Small intestine (tissue), 7 donors: ENCODE measurements at regions not wholly inside any gene's neighbourhood (a gene's known extent, or its start where the extent isn't known, plus 50 kb on each side); places are given as distances from the start of the nearest gene placed in this dataset.

Experiments used
- DNase-seq, 2 donors: peaks; one replicate each; pipeline versions ENCODE4 v3.0.0 to v3.0.0-alpha.2; 2013
- FAIRE-seq: peaks from 2 replicates; lab custom pipeline; 2012; peaks lifted over from hg19 to GRCh38; lab: Jason Lieb, UNC
- H3K27ac ChIP-seq, 3 donors: one replicate each; pipeline ENCODE4 v1.5.1; 2013; ENCODE audit warnings: low read length in 2 of 3, mild to moderate bottlenecking in 2 of 3, control low read depth in 1 of 3, inconsistent platforms in 1 of 3, low read depth in 1 of 3, moderate library complexity in 1 of 3
- H3K27me3 ChIP-seq, 3 donors: one replicate each; pipeline ENCODE4 v1.6.1; 2013; ENCODE audit warnings: low read length in 3 of 3, inconsistent platforms in 1 of 3; ENCODE audit not compliant: control insufficient read depth in 3 of 3, insufficient read depth in 3 of 3
- H3K36me3 ChIP-seq, 3 donors: one replicate each; pipeline ENCODE4 v1.6.1; 2013; ENCODE audit warnings: low read length in 3 of 3, inconsistent platforms in 1 of 3, low read depth in 1 of 3, mild to moderate bottlenecking in 1 of 3, moderate library complexity in 1 of 3; ENCODE audit not compliant: control insufficient read depth in 3 of 3, insufficient read depth in 2 of 3
- H3K4me1 ChIP-seq, 3 donors: one replicate each; pipeline ENCODE4 v1.6.1; 2013; ENCODE audit warnings: low read length in 2 of 3, inconsistent platforms in 1 of 3, low read depth in 1 of 3, mild to moderate bottlenecking in 1 of 3, moderate library complexity in 1 of 3; ENCODE audit not compliant: control insufficient read depth in 3 of 3, insufficient read depth in 2 of 3
- H3K4me3 ChIP-seq, 3 donors: one replicate each; pipeline ENCODE4 v1.5.1; 2013; ENCODE audit warnings: low read length in 3 of 3, control low read depth in 1 of 3, inconsistent platforms in 1 of 3, low read depth in 1 of 3, mild to moderate bottlenecking in 1 of 3, moderate library complexity in 1 of 3
- H3K9me3 ChIP-seq, 2 donors: one replicate each; pipeline ENCODE4 v1.6.1; 2013; ENCODE audit warnings: low read depth in 1 of 2, low read length in 1 of 2; ENCODE audit not compliant: control insufficient read depth in 2 of 2, insufficient read depth in 1 of 2
- WGBS, 3 donors: extraction: QIAGEN DNeasy Blood & Tissue Kit; methylation state at CpG; one replicate each; pipeline ENCODE4 v1.1.7; 2013; 5-methylcytosine and 5-hydroxymethylcytosine counted together
- donor health status: healthy with polysubstance abuse.
- donor health status: control.
- donor health status: control.
- donor health status: Bipolar disorder and iron deficiency.
- donor health status: healthy.

DNA sequence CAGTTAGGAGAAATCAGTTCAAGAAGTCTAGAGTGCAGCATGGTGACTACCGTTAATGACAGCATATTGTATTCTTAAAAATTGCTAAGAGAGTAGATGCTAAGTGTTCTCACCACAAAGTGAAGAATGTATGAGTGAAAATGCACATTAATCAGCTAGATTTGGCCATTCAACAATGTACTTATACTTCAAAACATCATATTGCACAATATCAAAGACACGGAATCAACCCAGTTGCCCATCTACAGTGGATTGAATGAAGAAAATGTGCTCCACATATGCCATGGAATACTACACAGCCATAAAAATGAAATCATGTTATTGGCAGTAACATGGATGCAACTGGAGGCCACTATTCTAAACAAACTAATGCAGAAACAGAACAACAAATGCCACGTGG is 119.9 kb upstream of the NDN start:
- no peaks in the 10 kb centered on the region for H3K36me3 ChIP-seq
- no peak overlapping the region for H3K27ac ChIP-seq
- DNase-seq (no peak), FAIRE-seq (no peak)
- H3K4me3 ChIP-seq, result no peak overlapping the region
- no peaks in the 10 kb centered on the region for H3K27me3 ChIP-seq
- peaks cover 1 to 8% of the 10 kb centered on the region in 2 donors for H3K9me3 ChIP-seq
- 64 to 69% (median 67%) methylated on average over 3 of the region's 3 CpGs for WGBS, 3 donors
- no peaks in the 10 kb centered on the region for H3K4me1 ChIP-seq

DNA sequence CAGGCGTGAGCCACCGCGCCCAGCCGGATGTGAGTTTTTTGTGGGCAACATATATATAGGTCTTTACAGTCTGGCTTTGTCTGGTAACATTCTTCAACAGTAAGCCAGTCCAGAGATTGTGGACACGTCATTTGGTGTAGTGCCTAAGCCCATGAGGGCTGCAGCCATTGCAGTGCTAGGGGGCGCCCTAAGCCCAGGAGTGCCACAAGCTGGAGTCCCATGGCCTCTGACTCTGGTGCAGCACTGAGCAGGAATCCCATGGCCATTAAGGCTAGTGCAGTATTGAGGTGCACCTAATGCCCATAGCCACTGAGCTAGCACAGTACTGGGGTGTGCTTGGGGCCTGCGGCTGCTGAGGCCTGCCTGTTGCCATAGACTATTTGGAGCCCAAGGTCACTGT is 136.4 kb upstream of the NDN start:
- no peak for FAIRE-seq
- no peak overlapping the region for H3K4me3 ChIP-seq
- H3K36me3 ChIP-seq, result no peaks in the 10 kb centered on the region
- no peaks in the 10 kb centered on the region for H3K27me3 ChIP-seq
- no peaks in the 10 kb centered on the region for H3K4me1 ChIP-seq
- 74 to 82% (median 81%) methylated on average over 7 of the region's 7 CpGs for WGBS, 3 donors
- no peak overlapping the region for H3K27ac ChIP-seq
- DNase-seq, result peak in 1 of 2 donors; percentile 1
- peaks cover 2 to 4% of the 10 kb centered on the region in 2 donors for H3K9me3 ChIP-seq

DNA sequence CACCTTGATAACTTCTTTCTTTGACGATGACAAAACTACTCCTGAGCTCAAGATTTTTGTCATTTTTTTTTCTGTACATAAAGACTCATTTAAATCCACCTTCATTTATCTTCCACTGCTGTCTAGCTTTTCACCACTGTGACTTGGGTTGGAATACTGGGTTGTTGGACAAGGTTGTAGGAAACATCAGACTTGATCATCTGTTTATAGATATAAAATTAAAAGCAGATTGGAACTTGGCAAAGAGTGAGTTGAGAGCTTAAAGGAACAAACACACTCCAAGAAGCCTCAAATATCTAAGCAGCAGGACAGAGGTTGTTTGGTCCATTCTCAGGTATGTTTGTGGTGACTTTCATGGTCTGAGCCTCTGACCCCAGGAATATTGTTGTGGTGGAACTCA is 141.7 kb upstream of the NDN start:
- Histone ChIP-seq H3K36me3 (no peaks in the 10 kb centered on the region), H3K9me3 (peaks cover 0 to 4% of the 10 kb centered on the region in 2 donors), H3K27ac (no peak overlapping the region), H3K4me3 (no peak overlapping the region), H3K27me3 (no peaks in the 10 kb centered on the region), H3K4me1 (no peaks in the 10 kb centered on the region)
- DNase-seq, result no peak
- FAIRE-seq, result no peak
- 47 to 76% (median 61%) methylated on average over 1 of the region's 1 CpG for WGBS, 3 donors

DNA sequence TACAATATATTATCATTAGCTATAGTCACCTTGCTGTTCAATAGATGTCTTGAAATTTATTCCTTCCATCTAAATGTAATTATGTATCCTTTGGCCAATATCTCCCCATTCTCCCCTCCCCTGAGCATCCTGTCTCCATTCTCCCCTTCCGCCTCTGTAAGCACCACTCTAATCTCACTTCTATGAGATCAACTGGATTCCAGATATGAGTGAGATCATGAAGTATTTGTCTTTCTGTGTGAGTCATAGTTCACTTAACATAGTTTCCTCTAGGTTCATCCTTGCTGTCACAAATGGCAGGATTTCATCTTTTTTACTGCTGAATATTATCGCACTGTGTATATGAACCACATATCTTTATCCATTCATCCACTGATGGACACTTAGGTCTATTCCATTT is 148.8 kb upstream of the NDN start:
- H3K4me3 ChIP-seq, result no peak overlapping the region
- no peaks in the 10 kb centered on the region for H3K36me3 ChIP-seq
- WGBS, 3 donors, result 82 to 92% (median 87%) methylated on average over 2 of the region's 2 CpGs
- no peaks in the 10 kb centered on the region for H3K9me3 ChIP-seq
- H3K27ac ChIP-seq, result no peak overlapping the region
- no peaks in the 10 kb centered on the region for H3K27me3 ChIP-seq
- no peaks in the 10 kb centered on the region for H3K4me1 ChIP-seq
- FAIRE-seq (no peak), DNase-seq (no peak)

DNA sequence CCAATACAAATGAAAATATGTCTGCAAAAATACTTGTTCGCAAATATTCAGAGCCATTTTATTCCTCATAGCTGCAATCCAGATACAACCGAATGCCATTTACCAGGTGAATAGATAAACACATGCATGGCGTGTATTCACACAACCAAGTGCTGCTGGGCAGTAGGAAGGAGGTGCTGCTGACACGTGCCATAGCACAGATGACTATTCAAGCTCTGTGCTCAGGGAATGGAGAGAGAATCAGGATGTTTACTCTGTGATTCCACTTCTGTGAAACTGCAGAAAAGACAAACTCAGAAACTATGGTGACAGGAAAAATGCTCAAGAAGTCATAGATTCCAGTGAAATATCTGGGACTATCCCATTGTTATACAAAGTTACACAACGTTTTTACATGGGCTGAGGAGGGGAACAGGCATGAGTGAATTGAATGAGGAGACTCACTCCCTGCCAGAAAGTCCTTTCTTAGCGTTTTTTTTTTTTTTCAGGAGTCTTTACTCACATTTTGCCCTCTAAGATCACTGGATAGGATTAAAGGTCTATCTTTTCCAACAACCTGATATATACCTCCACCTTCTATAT is 152.9 kb upstream of the NDN start:
- DNase-seq (no peak), FAIRE-seq (no peak)
- 43 to 46% (median 46%) methylated on average over 6 of the region's 6 CpGs for WGBS, 3 donors

DNA sequence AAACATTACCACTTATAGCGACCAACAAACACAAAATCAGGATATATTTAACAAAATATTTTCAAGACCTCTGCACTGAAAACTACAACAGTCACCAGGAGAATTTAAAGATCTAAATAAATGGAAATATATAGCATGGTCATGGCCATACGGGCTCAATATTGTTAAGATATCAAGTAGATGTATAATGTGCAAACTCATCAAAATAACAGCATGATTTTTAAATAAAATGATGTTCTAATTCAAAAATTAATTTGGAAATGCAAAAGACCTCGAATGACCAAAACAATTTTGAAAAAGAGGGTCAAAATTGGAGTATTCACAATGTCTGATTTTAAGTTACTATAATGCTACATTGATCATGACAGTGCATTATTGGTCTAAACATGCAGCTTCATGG is 159.1 kb upstream of the NDN start:
- Histone ChIP-seq H3K27me3 (no peaks in the 10 kb centered on the region), H3K9me3 (peaks cover 0 to 3% of the 10 kb centered on the region in 2 donors), H3K4me1 (no peaks in the 10 kb centered on the region), H3K4me3 (no peak overlapping the region), H3K27ac (no peak overlapping the region), H3K36me3 (no peaks in the 10 kb centered on the region)
- FAIRE-seq (no peak), DNase-seq (no peak)
- 28 to 32% (median 31%) methylated on average over 3 of the region's 3 CpGs for WGBS, 3 donors

More for the DNA sequence above, 152.9 kb upstream of the NDN start:
- H3K4me3 ChIP-seq, result no peak overlapping the region
- H3K36me3 ChIP-seq, result no peaks in the 10 kb centered on the region
- no peaks in the 10 kb centered on the region for H3K4me1 ChIP-seq
- no peaks in the 10 kb centered on the region for H3K27me3 ChIP-seq
- H3K27ac ChIP-seq, result no peak overlapping the region
- no peaks in the 10 kb centered on the region for H3K9me3 ChIP-seq

DNA sequence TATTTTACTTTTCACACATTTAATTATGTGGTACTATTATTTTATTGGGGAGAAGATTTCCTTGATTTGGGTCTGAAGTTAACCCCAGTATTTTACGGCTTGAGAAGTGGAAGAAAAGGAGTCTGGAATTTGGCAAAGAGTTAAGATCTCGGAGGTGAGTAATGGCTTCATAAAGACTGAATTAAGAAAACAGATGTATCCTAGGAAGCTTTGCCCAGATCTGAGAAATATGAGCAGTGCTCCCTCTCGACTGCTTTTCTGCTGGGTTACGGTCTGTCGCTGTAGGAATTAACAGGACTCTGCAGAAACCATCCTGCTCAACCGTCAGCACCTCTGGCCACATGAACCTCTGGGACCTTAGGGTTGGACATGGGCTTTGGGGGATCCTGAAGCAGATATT is 163.6 kb upstream of the NDN start:
- Histone ChIP-seq H3K4me3 (no peak overlapping the region), H3K9me3 (peaks cover 0 to 7% of the 10 kb centered on the region in 2 donors), H3K27me3 (no peaks in the 10 kb centered on the region), H3K4me1 (no peaks in the 10 kb centered on the region), H3K27ac (no peak overlapping the region), H3K36me3 (no peaks in the 10 kb centered on the region)
- 82 to 85% (median 83%) methylated on average over 6 of the region's 6 CpGs for WGBS, 3 donors
- DNase-seq, result no peak
- no peak for FAIRE-seq

DNA sequence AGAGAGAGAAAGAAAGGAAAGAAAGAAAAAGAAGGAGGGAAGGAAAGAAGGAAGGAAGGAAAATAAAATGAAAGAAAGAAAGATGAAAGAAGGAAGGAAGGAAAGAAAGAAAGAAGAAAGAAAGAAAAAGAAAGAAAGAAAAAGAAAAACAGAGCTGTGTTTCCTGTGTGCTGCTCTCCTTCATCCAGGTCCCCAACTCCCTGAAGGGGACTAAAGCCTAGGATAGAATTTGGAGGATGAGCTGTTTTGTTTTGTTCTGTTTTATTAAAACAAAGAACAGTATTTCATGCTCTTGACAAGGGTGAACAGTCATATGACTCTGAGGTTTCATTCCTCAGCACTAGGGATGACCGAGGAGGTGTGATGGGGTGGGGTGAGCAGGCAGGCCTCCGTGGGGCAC is 164.8 kb upstream of the NDN start:
- peaks cover 0 to 7% of the 10 kb centered on the region in 2 donors for H3K9me3 ChIP-seq
- 31 to 50% (median 47%) methylated on average over 2 of the region's 2 CpGs for WGBS, 3 donors
- H3K27ac ChIP-seq, result no peak overlapping the region
- no peaks in the 10 kb centered on the region for H3K27me3 ChIP-seq
- no peak overlapping the region for H3K4me3 ChIP-seq
- no peak for FAIRE-seq
- no peaks in the 10 kb centered on the region for H3K36me3 ChIP-seq
- no peak for DNase-seq
- H3K4me1 ChIP-seq, result no peaks in the 10 kb centered on the region

DNA sequence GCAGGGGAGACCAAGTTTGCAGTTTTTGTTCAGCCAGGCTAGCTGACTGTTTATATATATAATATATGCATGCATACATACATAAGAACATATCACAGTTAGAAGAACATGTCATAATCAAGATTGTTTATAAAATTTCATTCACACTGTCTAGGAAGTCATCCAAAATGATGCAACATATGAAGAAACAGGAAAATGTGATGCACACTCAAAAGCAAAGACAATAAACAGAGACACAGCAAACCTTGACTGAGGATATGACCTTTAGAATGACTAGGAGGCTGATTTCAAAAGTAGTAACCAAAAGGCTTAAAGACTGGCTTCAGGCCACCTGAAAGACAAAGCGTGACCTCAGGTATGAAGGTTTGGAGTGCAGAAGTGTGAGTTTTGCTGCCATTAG is 166.2 kb upstream of the NDN start:
- H3K9me3 ChIP-seq, result peaks cover 0 to 7% of the 10 kb centered on the region in 2 donors
- WGBS, 3 donors, result 43 to 74% (median 73%) methylated on average over 1 of the region's 1 CpG
- no peak for FAIRE-seq
- H3K4me1 ChIP-seq, result no peaks in the 10 kb centered on the region
- no peak overlapping the region for H3K4me3 ChIP-seq
- H3K27ac ChIP-seq, result no peak overlapping the region
- DNase-seq, result no peak
- H3K27me3 ChIP-seq, result no peaks in the 10 kb centered on the region
- no peaks in the 10 kb centered on the region for H3K36me3 ChIP-seq
